Neural cell (in vitro differentiated cells): ENCODE measurements at regions not wholly inside any gene's neighbourhood (a gene's known extent, or its start where the extent isn't known, plus 50 kb on each side); places are given as distances from the start of the nearest gene placed in this dataset.

Experiments
- H2AFZ ChIP-seq: fragments of 200-600, 300-800 bp; sonication (generic), shearing (Covaris generic); 2 replicates; pipeline ENCODE4 v1.6.0; 2014; ENCODE audit warnings: low read depth, mild to moderate bottlenecking, antibody characterized with exemption, low read length, moderate library complexity
- H3F3A ChIP-seq: fragments of 200-600 bp; shearing (Covaris generic); 2 replicates; pipeline ENCODE4 v1.6.1; 2016; ENCODE audit warnings: mild to moderate bottlenecking, moderate library complexity, mixed read lengths, antibody characterized with exemption, low read length; ENCODE audit not compliant: insufficient read depth, poor library complexity, severe bottlenecking
- H3K27ac ChIP-seq: fragments of 200-600, 300-800 bp; sonication (generic), shearing (Covaris generic); 2 replicates; pipeline ENCODE4 v1.5.1; 2014; ENCODE audit warnings: mild to moderate bottlenecking, low read length, moderate library complexity
- H3K27me3 ChIP-seq: fragments of 300-800, 200-600 bp; sonication (generic), shearing (Covaris generic); 2 replicates; pipeline ENCODE4 v1.6.0; 2014; ENCODE audit warnings: mild to moderate bottlenecking, low read depth, low read length, moderate library complexity; ENCODE audit not compliant: insufficient read depth
- H3K36me3 ChIP-seq: fragments of 300-800, 200-600 bp; sonication (generic), shearing (Covaris generic); 2 replicates; pipeline ENCODE4 v1.5.1; 2014; ENCODE audit warnings: mild to moderate bottlenecking, antibody characterized with exemption, low read length, moderate library complexity; ENCODE audit not compliant: insufficient read depth
- H3K4me2 ChIP-seq: fragments of 300-800, 200-600 bp; sonication (generic), shearing (Covaris generic); 2 replicates; pipeline ENCODE4 v1.6.0; 2014; ENCODE audit warnings: mild to moderate bottlenecking, low read length
- H3K4me3 ChIP-seq: fragments of 300-800, 200-600 bp; sonication (generic), shearing (Covaris generic); 2 replicates; pipeline ENCODE4 v1.5.1; 2014; ENCODE audit warnings: mild to moderate bottlenecking, low read length, moderate library complexity
- H3K79me2 ChIP-seq: fragments of 200-600 bp; shearing (Covaris generic); replicated peaks from 2 replicates; pipeline ENCODE4 v1.6.0; 2014; ENCODE audit warnings: mild to moderate bottlenecking, low read length, moderate library complexity; ENCODE audit not compliant: insufficient read depth
- H3K9ac ChIP-seq: fragments of 300-800, 200-600 bp; sonication (generic), shearing (Covaris generic); 2 replicates; pipeline ENCODE4 v1.6.1; 2016; ENCODE audit warnings: mild to moderate bottlenecking, low read length, mixed read lengths
- H3K9me2 ChIP-seq: fragments of 200-600 bp; shearing (Covaris generic); 2 replicates; pipeline ENCODE4 v1.6.1; 2016; ENCODE audit warnings: mild to moderate bottlenecking, low read length, mixed read lengths; ENCODE audit not compliant: insufficient read depth
- H3K9me3 ChIP-seq: fragments of 200-600, 300-800 bp; sonication (generic), shearing (Covaris generic); 2 replicates; pipeline ENCODE4 v1.6.1; 2016; ENCODE audit warnings: mild to moderate bottlenecking, mixed run types, low read length, moderate library complexity, mixed read lengths
- H4K20me1 ChIP-seq: fragments of 200-600 bp; shearing (Covaris generic); 2 replicates; pipeline ENCODE4 v1.6.1; 2016; ENCODE audit warnings: mild to moderate bottlenecking, mixed run types; ENCODE audit not compliant: insufficient read depth
- CTCF ChIP-seq: fragments of 450-650 bp; IDR thresholded peaks from 2 replicates; pipeline ENCODE4 v1.5.1; 2014; ENCODE audit warnings: antibody characterized with exemption, mild to moderate bottlenecking, moderate library complexity; ENCODE audit not compliant: poor library complexity, severe bottlenecking
- EP300 ChIP-seq: fragments of 450-650 bp; conservative IDR thresholded peaks from 2 replicates; pipeline ENCODE4 v1.6.1; 2014; ENCODE audit warnings: antibody characterized with exemption, mild to moderate bottlenecking, moderate library complexity; ENCODE audit not compliant: poor library complexity, severe bottlenecking
- EZH2 ChIP-seq: fragments of 200-600, 300-800 bp; shearing (Covaris generic), sonication (generic); IDR thresholded peaks from 2 replicates; pipeline ENCODE4 v1.6.1; 2014; ENCODE audit warnings: antibody characterized with exemption, low read length, borderline replicate concordance, mild to moderate bottlenecking; ENCODE audit not compliant: insufficient read depth, poor library complexity, severe bottlenecking
- MXI1 ChIP-seq: fragments of 450-650 bp; conservative IDR thresholded peaks from 2 replicates; pipeline ENCODE4 v1.6.1; 2014; ENCODE audit warnings: antibody characterized with exemption, mild to moderate bottlenecking; ENCODE audit not compliant: poor library complexity, severe bottlenecking
- POLR2AphosphoS5 ChIP-seq: IDR thresholded peaks from 2 replicates; pipeline ENCODE4 v1.6.1; 2012
- RAD21 ChIP-seq: fragments of 450-650 bp; conservative IDR thresholded peaks from 2 replicates; pipeline ENCODE4 v1.6.1; 2014; ENCODE audit warnings: antibody characterized with exemption, mild to moderate bottlenecking, moderate library complexity
- SMC3 ChIP-seq: fragments of 450-650 bp; conservative IDR thresholded peaks from 2 replicates; pipeline ENCODE4 v1.6.1; 2014; ENCODE audit warnings: antibody characterized with exemption, mild to moderate bottlenecking, moderate library complexity; ENCODE audit not compliant: poor library complexity
- TAF1 ChIP-seq: IDR thresholded peaks from 2 replicates; pipeline ENCODE4 v1.6.1; 2012; ENCODE audit warnings: low read depth
- TF ChIP-seq, protein P1 (sequence below): IDR thresholded peaks from 2 replicates; pipeline ENCODE4 v1.6.1; 2012; ENCODE audit warnings: borderline replicate concordance

- no peak for TF ChIP-seq EZH2
- no peaks in the 10 kb centered on the region for H3K9me3 ChIP-seq
- no peak overlapping the region for H3K27ac ChIP-seq
- H4K20me1 ChIP-seq = no peaks in the 10 kb centered on the region
- no peak overlapping the region for H3K9ac ChIP-seq
- H3F3A ChIP-seq = no peaks in the 10 kb centered on the region
- H2AFZ ChIP-seq = no peak overlapping the region
- no peaks in the 10 kb centered on the region for H3K79me2 ChIP-seq
- no peak overlapping the region for H3K4me3 ChIP-seq
- H3K9me2 ChIP-seq = no peaks in the 10 kb centered on the region
- H3K4me2 ChIP-seq = no peak overlapping the region
- no peaks in the 10 kb centered on the region for H3K27me3 ChIP-seq
- H3K36me3 ChIP-seq = no peaks in the 10 kb centered on the region
Measured at GRCh38 chr2:176508984-176509740, 239.9 kb downstream of the MTX2 start.

DNA sequence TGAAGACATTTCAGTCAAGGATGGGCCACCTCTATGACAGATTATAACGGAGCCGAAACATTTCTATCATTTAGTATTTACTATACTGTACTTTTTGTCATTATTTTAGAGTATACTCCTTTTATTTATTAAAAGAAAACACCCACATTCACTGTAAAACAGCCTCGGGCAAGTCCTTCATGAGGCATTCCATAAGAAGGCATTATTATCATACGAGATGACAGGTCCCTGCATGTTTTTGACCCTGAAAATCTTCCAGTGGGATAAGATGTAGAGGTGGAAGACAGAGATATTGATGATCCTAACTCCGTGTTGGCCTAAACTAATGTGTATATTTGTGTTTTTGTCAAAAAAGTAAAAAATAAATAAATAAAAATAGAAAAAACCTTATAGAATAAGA lies 245.0 kb downstream of the MTX2 start:
- no peak overlapping the region for H3K4me2 ChIP-seq
- H4K20me1 ChIP-seq = no peaks in the 10 kb centered on the region
- no peaks in the 10 kb centered on the region for H3K9me3 ChIP-seq
- no peaks in the 10 kb centered on the region for H3F3A ChIP-seq
- H3K9ac ChIP-seq = no peak overlapping the region
- H3K27ac ChIP-seq = no peak overlapping the region
- no peaks in the 10 kb centered on the region for H3K9me2 ChIP-seq
- no peaks in the 10 kb centered on the region for H3K36me3 ChIP-seq
- H3K79me2 ChIP-seq = no peaks in the 10 kb centered on the region
- no peak overlapping the region for H3K4me3 ChIP-seq
- H2AFZ ChIP-seq = no peak overlapping the region
- no peaks in the 10 kb centered on the region for H3K27me3 ChIP-seq
- TF ChIP-seq, protein P1, sequence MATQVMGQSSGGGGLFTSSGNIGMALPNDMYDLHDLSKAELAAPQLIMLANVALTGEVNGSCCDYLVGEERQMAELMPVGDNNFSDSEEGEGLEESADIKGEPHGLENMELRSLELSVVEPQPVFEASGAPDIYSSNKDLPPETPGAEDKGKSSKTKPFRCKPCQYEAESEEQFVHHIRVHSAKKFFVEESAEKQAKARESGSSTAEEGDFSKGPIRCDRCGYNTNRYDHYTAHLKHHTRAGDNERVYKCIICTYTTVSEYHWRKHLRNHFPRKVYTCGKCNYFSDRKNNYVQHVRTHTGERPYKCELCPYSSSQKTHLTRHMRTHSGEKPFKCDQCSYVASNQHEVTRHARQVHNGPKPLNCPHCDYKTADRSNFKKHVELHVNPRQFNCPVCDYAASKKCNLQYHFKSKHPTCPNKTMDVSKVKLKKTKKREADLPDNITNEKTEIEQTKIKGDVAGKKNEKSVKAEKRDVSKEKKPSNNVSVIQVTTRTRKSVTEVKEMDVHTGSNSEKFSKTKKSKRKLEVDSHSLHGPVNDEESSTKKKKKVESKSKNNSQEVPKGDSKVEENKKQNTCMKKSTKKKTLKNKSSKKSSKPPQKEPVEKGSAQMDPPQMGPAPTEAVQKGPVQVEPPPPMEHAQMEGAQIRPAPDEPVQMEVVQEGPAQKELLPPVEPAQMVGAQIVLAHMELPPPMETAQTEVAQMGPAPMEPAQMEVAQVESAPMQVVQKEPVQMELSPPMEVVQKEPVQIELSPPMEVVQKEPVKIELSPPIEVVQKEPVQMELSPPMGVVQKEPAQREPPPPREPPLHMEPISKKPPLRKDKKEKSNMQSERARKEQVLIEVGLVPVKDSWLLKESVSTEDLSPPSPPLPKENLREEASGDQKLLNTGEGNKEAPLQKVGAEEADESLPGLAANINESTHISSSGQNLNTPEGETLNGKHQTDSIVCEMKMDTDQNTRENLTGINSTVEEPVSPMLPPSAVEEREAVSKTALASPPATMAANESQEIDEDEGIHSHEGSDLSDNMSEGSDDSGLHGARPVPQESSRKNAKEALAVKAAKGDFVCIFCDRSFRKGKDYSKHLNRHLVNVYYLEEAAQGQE = no peak
- no peak for TF ChIP-seq CTCF
- no peak for TF ChIP-seq SMC3
- no peak for TF ChIP-seq EP300
- no peak for TF ChIP-seq MXI1
- no peak for TF ChIP-seq EZH2
- no peak for TF ChIP-seq RAD21
- no peak for TF ChIP-seq POLR2AphosphoS5
- no peak for TF ChIP-seq TAF1
